ENCODE measurements at regions not wholly inside any gene's neighbourhood (a gene's known extent, or its start where the extent isn't known, plus 50 kb on each side); places are given as distances from the start of the nearest gene placed in this dataset.
A peak's percentile ranks its signal among the peaks of the same experiment; 100 is the strongest.

DNA sequence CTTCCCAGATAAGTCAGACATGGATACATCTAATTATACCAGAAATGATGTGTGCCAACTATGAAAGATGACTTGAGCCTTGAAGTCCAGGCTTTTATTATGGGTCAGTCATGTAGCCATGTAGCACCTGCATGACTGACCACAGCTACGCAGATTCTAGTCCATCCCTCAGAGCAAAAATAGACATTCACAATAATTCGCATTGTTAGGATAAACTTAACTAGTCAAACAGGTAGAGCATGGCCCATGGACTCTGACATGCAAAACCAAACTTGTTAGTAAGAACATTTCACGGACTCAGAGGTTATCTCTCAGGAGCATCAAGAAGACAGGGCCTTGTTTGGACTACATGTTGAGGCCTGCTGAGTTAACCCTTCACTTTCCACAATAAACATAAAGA is 132.6 kb downstream of the PWWP3B start:
- H3K4me3 ChIP-seq (ENCODE audit: low read depth, low read length) = no peak overlapping the region
- no peak for DNase-seq (ENCODE audit: low read depth)
- TF ChIP-seq, protein P1, sequence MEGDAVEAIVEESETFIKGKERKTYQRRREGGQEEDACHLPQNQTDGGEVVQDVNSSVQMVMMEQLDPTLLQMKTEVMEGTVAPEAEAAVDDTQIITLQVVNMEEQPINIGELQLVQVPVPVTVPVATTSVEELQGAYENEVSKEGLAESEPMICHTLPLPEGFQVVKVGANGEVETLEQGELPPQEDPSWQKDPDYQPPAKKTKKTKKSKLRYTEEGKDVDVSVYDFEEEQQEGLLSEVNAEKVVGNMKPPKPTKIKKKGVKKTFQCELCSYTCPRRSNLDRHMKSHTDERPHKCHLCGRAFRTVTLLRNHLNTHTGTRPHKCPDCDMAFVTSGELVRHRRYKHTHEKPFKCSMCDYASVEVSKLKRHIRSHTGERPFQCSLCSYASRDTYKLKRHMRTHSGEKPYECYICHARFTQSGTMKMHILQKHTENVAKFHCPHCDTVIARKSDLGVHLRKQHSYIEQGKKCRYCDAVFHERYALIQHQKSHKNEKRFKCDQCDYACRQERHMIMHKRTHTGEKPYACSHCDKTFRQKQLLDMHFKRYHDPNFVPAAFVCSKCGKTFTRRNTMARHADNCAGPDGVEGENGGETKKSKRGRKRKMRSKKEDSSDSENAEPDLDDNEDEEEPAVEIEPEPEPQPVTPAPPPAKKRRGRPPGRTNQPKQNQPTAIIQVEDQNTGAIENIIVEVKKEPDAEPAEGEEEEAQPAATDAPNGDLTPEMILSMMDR (conservative IDR thresholded peaks at IDR 0.05; ENCODE audit: low read depth, low read length) = no peak

DNA sequence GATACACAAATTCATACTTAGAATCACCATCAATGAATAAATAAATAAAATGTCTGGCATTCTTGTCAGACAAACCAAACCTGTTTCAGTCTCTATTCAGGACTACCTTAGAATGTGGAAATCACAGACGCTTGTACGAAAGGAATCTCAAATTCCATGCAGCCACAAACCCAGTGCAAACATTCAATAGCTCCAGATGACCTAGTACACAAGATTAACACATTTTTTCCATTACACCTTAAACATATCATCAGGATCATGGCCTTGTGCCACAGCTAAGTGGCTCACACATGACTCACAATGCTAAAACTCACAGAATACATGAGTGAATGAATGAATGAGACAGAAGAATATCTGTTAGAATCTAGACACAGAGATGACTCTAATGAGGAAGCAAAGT is 134.2 kb downstream of the PWWP3B start:
- DNase-seq (ENCODE audit: low read depth) = peak; percentile 61
- TF ChIP-seq, protein P1 (conservative IDR thresholded peaks at IDR 0.05; ENCODE audit: low read depth, low read length) = no peak
- H3K4me3 ChIP-seq (ENCODE audit: low read depth, low read length) = no peak overlapping the region

DNA sequence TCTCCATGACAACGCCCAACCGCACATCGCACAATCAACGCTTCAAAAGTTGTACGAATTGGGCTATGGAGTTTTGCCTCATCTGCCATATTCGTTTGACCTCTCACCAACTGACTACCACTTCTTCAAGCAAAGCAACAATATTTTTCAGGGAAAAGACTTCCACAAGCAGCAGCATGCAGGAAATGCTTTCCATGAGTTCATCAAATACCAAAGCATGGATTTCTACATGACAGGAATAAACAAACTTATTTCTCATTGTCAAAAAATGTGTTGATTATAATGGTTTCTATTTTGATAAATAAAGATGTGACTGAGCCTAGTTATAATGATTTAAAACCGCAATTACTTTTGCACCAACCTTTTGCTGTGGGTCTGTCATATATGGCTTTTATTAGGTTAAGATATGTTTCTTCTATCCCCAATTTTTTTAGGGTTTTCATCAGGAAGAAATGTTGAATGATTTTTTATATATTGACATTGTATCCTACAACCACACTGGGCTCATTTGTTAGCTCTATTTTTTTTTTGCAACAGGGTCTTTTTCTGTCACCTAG is 138.4 kb downstream of the PWWP3B start:
- no peak overlapping the region for H3K4me3 ChIP-seq (ENCODE audit: low read depth, low read length)
- DNase-seq (ENCODE audit: low read depth) = no peak
- TF ChIP-seq, protein P1 (conservative IDR thresholded peaks at IDR 0.05; ENCODE audit: low read depth, low read length) = no peak

DNA sequence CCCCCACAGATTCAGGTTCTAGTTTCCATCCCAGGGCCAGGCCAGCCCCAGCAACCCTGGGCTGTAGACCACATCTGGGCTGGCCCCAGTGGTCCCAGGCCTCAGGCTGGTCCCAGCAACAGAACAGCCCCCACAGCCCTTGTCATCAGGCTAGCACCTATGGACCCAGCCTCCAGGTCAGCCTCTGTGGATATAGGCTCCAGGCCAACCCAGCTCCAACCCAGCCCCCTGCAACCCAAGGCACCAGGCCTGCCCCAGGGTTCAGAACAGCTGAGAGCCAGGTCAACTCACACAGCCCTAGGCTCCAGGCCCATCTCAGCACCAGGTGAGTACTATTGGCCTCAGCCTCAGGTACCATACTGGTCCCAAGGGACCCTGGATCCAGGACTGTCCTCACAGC is 155.3 kb downstream of the PWWP3B start:
- no peak overlapping the region for H3K4me3 ChIP-seq (ENCODE audit: low read depth, low read length)
- no peak for DNase-seq (ENCODE audit: low read depth)
- TF ChIP-seq, protein P1 (conservative IDR thresholded peaks at IDR 0.05; ENCODE audit: low read depth, low read length) = no peak

DNA sequence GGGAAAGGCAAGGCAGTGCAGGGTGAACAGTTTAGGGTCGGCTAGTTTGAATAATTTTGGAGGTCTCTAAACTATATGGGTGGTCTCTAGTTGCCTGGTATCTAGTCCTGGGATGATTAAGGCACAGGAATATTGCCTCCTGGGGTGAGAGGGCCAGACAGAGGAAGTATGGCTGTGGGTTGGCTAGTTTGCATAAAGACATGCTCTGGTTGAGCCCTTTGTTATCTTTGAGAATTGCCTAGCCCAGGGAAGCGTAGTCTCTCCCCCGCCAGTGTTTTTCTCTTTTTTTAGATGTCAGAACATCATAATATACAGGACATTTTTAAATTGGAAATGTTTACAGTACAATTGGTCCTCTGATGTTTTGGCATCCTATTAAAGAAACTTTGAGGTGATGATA is 163.5 kb downstream of the PWWP3B start:
- no peak overlapping the region for H3K4me3 ChIP-seq (ENCODE audit: low read depth, low read length)
- DNase-seq (ENCODE audit: low read depth) = no peak
- TF ChIP-seq, protein P1 (conservative IDR thresholded peaks at IDR 0.05; ENCODE audit: low read depth, low read length) = no peak

DNA sequence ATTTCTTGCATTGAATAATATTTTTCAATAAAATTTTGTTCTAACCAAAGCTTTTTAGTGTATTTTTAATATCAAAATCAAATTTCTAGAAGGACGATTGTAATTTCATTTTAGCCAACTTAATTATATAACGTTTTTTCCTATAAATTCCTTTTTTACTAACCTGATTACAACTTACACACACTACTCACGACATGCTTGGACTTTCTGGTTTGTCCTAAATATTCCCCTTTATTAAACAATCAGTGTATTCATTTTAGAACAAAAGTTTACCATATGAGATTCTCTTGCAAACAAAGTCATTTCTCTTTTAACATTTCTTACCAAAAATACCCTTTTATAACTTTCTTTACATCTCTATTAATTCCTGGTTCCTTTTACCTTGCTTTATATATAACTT is 173.7 kb downstream of the PWWP3B start:
- DNase-seq (ENCODE audit: low read depth) = no peak
- H3K4me3 ChIP-seq (ENCODE audit: low read depth, low read length) = no peak overlapping the region
- TF ChIP-seq, protein P1 (conservative IDR thresholded peaks at IDR 0.05; ENCODE audit: low read depth, low read length) = no peak

DNA sequence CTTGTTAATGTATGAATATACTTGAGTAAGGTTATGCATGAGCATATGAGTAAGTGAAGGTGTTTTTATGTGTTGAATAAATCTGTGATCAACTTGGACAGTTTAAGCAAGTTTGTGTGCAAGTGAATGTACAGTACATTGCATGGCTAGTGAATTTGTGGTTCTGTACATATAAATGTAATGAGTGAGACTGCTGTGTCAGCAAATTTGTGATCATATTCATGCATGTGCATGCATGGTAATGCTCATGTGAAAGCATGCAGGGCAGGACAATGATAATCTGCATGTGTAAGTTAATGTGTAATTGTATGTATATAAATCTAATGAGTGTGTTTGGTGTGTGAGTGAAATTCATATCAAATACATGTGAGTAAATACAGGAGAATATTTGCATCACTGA is 188.5 kb downstream of the PWWP3B start:
- TF ChIP-seq, protein P1 (conservative IDR thresholded peaks at IDR 0.05; ENCODE audit: low read depth, low read length) = no peak
- DNase-seq (ENCODE audit: low read depth) = no peak
- H3K4me3 ChIP-seq (ENCODE audit: low read depth, low read length) = no peak overlapping the region

All from epithelial cell of proximal tubule (primary cell).